HG03060 (cell line): ENCODE measurements at regions not wholly inside any gene's neighbourhood (a gene's known extent, or its start where the extent isn't known, plus 50 kb on each side); places are given as distances from the start of the nearest gene placed in this dataset.

ENCODE experiments used
- ATAC-seq: cut with Tn5 transposase; IDR thresholded peaks from one replicate; pipeline ENCODE4 v1.9.1; 2021; ENCODE audit warnings: low read depth, moderate number of reproducible peaks; ENCODE audit not compliant: unreplicated experiment

DNA sequence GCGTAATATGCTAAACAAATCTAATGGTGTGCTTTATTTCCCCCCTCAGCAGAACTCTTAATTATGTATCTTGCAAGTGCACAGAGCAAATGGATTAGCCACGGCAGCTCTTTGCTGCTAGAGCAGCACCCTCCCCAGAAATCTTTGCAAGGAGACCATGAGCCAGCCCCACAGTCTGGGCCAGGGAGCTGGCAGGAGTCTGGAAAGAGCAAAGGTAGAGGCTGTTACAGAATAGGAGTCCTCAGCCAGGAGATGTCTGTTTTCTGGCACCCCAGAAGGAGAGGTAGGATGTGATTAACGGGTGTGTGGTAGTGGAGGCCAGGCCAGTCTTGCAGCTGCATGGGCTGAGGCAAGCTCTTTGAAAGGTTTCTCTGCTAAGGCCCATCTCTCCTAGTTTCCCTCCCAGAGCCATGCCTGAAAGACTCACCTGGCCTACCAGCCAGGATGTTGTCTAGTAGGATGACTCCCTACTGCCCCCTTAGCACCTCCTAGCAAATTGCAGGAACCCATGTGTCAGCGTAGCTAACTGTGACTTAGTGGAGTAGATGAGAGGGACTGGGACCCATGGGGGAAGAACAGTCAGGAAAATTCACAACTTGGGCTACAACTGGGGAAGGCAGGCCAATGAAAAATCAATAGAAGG is 557.2 kb downstream of the BUD13 start:
- ATAC-seq = no peak

DNA sequence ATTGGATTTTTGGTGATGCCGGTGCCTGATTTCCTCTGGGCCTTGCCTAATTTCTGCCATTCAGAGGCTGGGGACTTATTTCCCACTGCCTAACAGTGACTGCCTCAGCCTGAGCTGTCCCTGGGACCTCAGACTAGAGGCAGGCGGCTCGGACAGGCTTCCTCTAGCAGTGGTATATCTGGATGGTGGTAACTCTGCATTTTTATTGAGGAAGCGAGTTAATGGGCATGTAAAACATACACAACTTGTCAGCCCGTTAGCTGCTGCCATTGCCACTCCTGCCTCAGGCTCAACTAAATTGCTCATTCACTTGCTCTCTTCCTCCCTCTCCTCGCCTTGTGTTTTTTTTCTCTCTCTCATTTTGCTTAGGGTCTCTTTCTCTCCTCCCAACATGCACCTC is 561.6 kb downstream of the BUD13 start:
- ATAC-seq = no peak

DNA sequence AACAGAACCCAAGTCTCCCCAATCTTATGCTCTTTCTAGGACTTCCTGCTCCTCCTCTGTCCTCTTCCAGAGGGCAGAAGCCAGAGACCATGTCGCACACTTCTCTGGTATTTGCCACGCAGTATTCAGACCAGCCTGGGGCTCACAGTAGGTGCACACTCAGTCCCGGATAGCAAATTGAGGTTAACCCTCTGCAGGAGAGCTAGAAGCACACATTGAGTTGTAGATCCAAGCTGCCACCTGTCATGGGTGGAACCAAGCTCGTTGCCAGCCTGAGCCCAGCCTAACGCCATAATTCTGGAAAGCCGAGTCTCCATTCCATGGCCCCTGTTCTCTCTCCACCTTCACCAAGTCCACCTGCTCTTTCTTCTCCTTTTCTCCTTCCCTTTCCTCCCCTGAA is 562.1 kb downstream of the BUD13 start:
- no peak for ATAC-seq

DNA sequence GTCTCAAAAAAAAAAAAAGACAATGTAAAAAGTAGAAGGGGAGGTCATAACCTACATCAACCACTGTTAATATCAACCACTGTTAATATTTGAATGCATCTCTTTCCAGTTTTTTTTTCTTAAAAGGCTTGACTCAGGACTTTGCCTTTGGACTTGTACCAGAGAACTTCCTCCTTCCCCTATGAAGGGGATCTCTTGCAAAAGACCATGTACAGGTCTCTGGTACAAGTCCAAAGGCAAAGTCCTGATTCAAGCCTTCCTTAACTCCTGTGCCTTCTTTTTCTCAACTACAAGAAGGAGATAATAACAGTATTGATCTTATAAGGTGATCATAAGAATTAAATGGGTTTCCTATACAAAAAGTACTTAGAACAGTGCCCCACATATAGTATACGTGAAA is 563.5 kb downstream of the BUD13 start:
- no peak for ATAC-seq

DNA sequence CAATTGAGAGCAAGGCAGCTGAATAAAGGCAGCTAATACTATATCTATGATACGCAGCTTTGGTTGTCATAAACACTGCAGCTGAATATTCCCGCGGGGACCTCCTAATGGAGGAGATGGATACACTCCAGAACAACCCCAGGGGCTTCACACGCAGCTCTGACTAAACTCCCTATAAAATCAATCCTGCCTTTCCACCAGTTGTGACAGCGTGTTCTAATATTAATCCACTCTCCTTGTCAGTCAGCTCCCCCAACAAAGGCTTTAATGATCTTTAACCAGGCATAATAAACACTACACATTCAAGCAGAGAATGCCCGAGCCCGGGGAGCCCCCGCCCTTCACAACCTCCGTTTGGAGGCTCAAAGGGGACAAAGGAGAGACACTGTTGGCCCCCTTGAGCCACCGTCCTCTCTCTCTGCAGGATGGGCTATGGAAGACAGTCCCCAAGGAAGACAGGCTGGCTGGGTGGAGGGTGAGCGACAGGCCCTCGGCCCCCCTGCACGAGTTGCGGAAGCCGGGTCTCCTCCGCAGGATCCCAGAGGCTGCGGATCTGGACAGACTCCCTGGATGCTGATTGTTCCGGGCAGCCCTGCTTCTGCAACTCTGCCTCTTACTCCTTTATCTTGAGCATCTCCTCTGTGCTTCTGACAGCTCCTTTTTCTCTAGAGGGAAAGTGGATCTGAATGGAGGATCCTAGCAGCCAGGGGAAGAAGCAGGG is 565.2 kb downstream of the BUD13 start:
- no peak for ATAC-seq

DNA sequence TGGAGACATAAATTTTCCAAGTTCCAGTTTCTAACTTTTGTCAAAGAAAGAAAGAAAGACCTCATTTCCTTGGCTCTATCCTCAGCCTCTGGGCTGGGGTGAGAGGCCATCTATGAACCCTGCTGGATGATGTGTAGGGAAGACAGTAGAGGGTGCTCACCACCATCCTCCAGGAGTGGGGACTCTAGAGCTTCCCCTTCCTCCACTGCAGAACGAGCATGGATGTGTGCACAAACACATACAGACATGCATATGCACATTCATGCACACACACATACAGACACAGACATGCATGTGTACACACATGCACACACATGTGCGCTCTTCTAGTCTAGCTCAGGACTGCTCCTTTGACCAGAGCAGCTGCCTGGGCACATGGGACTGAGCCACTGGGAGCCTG is 565.8 kb downstream of the BUD13 start:
- ATAC-seq = no peak

DNA sequence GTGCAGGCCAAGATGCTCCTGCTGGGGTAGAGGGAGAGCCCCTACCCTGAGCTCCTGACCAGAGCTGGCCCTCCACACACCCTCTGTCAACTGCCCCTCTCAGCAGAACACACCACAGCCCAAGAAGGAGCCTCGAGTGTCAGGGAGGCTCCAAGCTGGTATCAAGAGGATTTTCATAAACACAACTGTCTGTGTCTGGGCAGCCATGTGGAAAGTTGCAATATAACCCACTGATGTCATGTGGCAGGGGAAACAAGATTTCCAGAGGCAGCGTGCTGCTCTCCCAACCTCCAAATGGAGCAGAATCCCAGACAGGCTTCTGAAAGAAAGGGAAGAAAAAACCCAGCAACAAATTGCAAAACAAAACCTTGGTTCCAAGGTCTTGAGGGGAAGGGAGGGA is 569.9 kb downstream of the BUD13 start:
- ATAC-seq = no peak

DNA sequence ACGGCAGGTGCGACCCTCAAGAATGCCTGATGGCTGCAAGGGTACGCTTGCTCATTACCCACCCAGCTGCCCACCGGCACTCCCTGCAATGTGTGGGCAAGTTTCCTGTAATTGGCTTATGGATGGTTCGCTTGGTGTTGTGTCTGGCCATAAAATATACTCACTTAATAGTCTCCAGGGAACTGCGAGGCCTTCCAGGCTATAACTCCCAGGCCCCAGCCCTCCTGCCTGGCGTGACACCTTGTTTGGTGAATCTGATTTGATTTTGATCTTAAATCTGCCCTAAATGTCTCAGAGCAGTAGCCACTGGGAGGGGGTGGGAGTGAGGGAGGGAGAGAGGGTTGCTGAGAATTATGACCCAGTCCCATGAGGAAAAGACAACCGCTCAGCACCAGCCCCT is 572.2 kb downstream of the BUD13 start:
- no peak for ATAC-seq

DNA sequence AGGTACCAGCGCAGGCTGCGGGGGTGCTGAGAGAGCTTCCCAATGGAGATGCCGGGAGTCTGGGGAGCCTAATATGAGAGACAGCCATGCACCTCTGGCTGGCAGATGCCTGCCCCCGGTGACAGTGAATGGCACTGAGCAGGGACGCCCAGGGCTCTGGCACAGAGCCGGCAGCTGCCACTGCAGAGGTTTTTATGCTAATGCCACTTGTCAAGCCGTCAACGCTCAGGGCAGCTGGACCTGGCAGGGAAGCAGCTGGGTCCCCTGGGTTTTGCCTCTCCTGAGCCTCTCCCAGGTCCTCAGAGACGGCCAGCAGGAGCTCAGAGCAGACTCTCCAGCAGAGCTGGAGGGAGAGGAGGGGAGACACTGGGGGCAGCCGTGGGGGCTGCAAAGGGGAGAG is 573.6 kb downstream of the BUD13 start:
- no peak for ATAC-seq

DNA sequence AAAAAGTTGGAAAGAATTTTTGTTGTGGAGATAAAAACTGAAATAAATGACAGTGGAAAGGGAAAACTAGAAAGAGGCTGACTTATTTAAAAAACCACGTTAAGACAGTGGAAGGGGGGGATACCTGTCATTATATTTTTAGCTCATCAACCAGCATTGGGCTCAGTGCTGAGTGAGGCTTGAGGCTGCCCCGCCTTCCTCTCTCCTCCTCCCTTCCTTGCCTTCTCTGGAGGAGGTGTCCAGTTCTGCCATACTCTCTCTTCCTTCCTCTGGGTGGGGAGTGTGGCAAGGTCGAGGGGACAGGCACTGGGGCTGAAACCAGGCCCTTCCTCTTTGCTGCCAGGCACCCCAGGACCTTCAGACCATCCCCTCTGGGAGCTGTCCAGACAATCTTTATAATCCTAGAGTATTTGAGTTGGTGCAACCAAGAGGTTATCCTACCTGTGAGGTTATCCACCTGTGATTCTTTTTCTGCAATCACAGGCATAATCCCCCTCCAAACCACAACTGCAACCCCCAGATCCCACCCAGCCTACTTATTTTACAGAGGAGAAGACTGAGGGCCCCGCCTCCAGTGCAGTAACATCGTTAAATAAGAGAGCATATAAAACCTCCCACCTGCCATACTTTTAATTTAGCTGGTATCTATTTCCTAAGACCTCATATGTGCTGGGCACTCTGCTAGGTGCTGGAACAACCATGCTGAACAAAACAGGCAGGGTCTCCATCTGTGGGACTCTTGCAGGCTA is 578.5 kb downstream of the BUD13 start:
- ATAC-seq = no peak

DNA sequence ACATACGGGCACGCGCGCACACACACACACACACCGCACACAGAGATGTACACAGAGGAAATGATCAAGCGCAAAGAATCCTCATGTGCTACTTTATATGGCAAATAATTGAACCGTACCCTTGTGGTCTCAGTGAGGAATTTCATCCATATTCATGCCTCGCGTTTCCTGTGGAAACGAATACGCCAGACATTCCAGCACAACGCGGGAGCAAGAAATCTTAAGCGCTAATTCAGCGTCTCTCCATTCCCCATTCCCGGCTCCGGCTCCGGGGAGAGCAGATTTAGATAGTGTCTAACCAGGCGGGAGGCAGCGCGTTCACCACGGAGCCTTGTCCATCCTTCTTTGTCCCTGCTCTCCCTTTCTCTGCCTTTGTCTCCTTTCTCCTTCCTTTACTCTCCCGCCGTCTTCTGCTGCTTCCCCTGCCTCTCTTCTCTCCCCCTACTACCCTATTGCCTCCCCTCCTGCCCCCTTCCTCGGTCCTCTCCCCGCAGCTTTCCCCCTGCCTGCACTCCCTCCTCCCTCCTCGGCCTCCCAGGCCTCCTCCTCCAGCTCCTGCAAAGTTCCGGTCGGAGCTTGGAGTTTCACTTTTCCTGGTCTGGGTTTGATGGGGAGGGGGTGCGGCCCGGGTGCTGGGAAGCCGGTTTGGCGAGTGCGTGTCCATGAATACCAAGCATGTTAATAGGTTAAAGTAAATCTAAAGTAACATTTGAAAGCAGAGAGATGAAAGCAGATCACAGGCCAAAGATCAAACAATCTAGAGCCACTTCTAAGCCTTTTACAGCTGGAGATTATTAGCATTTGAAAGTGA is 579.3 kb downstream of the BUD13 start:
- ATAC-seq = no peak

DNA sequence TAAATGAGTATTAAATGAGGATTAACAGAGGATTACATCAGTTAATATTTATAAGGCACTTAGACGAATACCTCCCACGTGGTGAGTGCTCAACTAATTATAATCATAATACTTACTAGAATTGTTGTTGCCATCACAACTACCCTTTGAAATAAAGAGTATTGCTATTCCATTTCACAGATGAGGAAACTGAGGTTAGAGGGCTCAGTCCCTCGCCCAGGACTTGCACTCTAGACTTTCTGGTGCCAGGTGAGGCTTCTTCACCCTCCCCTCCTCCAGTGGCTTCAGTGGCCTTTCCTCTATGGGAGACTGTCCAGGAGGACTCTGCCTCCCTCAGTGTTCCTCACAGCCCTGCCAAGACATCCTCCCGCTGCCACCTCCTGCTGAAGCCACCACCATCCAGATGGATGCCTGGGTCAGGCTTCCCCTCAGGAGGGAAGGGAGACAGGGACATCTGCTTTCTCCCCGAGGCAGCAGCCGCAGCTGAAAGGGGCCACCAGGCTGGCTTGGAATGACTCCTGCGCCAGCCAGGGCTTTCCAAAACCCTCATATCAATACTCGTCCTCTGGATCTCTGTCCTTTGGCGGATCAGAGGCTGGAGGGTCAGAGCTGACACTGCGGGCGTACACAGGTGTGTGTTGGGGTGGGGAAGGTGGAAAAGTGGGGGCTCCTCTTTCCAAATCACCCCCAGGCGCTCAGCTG is 580.1 kb downstream of the BUD13 start:
- no peak for ATAC-seq

DNA sequence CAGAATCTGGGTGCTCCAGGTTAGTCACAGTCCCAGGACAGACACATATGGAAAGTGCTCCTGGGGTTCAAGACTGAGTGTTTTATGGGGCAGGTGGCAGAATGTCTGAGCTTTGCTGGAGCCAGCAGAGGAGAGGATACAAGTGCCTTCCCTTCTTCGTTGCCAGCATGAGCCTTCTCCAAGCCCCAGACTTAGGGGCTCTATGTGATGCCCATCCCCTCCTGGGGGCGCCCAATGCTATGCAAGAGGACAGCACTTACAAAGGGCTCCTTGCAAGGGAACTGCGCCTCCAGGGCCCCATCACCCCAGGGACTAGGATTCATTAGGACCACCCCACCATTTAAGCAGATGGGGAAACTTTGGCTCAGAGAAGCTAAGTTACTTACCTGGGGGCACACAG is 581.9 kb downstream of the BUD13 start:
- ATAC-seq = no peak

DNA sequence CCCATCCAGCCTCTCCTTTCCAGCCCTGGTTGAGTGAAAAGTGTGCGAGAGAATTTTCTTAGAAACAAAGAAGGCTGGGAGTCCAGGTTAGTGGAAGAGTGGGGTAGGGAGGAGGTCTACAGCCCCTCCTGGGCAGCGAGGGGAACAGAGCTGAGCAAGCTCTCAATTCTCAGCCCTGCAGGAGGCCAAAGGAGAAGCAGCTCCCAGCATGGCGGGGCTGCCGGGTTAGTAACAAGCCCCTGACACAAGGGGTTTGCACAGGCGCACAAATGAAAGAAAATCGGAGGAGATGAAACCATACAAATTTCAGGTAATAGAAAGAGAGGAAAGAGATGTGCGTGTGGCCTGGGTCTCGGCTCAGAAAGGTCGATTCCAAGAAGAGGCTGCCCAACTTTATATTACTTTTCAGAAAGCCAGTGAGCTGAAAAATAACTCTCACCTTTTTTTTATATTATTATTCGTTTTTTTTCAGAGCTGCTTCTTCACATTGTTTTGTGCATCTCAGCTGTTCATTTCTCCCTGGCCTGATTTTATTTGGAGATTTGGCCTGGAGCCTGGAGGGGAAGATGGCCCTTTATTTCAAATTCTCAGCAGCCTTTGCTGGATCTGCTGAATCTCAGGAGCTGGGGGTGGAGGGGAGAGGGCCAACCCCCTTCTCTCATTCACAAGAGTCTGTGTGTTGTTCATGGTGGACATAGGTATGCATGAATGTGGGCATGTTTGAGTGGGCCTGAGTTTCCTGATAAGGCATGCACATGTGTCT is 583.2 kb downstream of the BUD13 start:
- no peak for ATAC-seq

DNA sequence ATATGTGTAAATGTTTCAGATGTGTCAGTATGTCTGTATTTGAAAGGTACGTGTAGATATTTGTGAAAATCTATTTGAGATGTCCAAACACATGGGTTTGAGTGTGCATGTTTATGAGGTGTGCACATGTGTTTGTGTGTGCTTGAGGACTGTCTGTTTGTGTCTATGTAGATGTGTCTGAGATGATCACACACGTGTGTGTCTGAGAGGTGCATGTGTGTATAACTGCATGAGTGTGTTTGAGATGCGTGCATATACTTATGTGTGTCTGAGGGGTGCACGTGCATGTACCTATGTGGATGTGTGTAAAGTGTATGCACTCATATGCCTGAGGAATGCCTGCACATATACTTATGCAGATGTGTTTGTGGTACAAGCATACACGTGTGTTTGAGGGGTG is 584.4 kb downstream of the BUD13 start:
- ATAC-seq = no peak

DNA sequence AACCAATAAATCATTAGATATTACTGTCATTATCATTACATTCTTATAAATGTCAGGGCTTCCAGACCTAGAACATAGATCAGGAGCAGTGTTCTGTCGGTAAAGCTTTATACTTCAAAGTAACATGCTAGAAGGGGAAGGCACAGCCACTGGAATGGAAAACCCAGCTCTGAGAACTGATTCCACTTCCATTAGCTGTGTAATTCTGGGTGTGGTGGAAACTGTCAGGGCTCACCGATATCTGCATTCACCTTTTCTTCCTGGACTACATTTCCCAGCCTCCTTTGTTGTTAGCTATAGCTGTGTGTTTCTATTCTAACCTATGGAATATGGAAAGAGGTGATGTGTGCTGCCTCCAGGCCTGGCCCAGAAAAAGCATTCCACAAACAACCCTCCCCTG is 585.8 kb downstream of the BUD13 start:
- no peak for ATAC-seq

DNA sequence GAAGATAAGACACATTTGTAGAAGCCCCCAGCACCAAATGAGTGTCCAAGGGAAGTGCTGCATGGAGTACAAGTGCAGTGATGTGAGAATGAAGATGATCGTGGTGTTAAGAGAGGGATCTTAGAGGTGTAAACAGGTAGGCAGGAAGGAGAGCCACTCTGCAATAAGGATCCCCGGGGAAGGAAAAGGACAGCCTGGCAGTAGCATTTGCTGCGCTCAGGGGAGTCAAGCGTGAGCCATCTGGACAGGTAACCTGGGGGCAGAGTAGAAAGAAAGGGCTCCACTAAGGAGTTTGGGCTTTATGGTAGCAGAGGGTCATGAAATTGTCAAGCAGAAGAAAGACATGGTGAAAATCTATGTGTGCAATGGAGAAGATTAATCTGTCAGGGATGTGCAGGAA is 587.2 kb downstream of the BUD13 start:
- ATAC-seq = no peak

DNA sequence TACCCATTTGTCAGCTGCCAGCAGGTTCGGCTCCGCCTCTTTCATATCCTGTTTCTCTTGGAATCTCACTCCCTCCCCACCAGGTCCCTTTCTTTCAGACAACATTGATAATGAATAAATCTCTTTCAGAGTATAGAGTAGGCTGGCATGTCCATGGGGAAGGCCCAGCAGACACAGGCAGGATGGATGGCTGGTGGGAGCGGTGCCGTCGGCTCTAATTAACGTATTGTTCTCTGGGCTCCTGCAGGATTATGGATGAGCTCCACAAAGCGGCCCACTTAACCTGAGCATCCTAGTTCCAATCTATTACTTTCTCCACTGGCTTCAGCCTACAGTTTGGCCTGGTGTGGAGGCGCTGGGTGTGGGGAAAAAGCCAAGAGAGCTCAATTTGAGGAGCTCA is 588.0 kb downstream of the BUD13 start:
- no peak for ATAC-seq

DNA sequence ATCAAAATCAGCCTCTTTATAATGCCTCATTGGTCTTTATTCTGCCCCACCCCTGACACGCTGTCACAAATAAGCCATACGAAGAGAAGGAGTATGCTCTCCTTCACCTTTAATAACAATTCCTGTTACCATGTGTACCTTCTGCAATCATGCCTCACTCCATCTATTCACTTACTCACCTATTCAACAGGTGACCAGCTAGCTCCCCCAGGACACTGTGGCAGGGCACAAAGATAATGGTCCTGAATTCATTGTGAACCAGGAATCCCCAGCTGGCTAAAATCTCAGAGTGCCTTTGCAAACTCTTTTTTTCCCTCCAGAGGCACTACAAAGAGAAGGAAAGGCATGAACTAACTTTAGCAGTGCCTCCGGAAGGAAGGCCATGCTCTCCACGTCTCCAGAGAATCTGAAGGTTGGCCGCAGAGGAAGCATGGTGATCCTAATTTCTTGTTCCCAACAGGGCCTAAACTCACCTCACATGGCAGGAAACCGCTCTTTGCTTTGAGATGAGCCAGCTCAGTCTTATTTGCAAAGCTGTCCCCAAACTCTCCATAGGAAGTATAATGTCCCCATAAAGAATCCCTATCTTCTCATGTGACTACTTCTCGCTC is 590.3 kb downstream of the BUD13 start:
- no peak for ATAC-seq
